OCI-LY1 (cell line): ENCODE measurements at regions not wholly inside any gene's neighbourhood (a gene's known extent, or its start where the extent isn't known, plus 50 kb on each side); places are given as distances from the start of the nearest gene placed in this dataset.

Experiments used
- CTCF ChIP-seq: fragments of 200-600 bp; sonication (generic), shearing (Covaris generic); IDR thresholded peaks from 2 replicates; pipeline ENCODE4 v1.5.1; 2017; ENCODE audit warnings: mild to moderate bottlenecking, antibody characterized with exemption, low read length, moderate library complexity, mixed read lengths
- EZH2 ChIP-seq: fragments of 200-600 bp; sonication (generic), shearing (Covaris generic); IDR thresholded peaks from 2 replicates; pipeline ENCODE4 v1.8.0; 2017; ENCODE audit warnings: borderline replicate concordance, mixed run types, mild to moderate bottlenecking, antibody characterized with exemption, low read length, moderate library complexity, mixed read lengths

- TF ChIP-seq CTCF, result no peak
- TF ChIP-seq EZH2, result no peak
Measured at GRCh38 chr3:162122405-162122804, 625.8 kb downstream of the OTOL1 start.
